OCI-M2 (cell line): ENCODE measurements at regions not wholly inside any gene's neighbourhood (a gene's known extent, or its start where the extent isn't known, plus 50 kb on each side); places are given as distances from the start of the nearest gene placed in this dataset.
"Not testable (repeated sequence)": the region's sequence is repeated elsewhere in the genome, so short reads cannot be mapped to it uniquely, and the experiment has no call there.

ENCODE experiments used
- DNase-seq: peaks from one replicate; lab custom pipeline; 2025; ENCODE audit not compliant: unreplicated experiment; lab: John Stamatoyannopoulos, UW

- no peak for DNase-seq
Observed at GRCh38 chr12:124126950-124127655, 154.1 kb downstream of the ZNF664 start.

DNA sequence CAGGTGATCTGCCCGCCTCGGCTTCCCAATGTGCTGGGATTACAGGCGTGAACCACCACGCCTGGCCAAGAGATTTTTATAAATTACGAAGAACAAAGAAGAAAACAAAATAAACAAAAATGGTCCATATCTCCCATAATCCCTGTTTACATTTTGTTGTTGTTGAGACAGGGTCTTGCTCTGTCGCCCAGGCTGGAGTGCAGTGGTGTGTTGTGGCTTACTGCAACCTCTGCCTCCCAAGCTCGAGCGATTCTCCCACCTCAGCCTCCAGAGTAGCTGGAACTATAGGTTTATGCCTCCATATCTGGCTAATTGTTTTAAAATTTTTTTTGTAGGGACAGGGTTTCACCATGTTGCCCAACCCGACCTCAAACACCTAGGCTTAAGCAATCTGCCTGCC lies 156.1 kb downstream of the ZNF664 start:
- DNase-seq = no peak

- no peak for DNase-seq
Observed at GRCh38 chr12:124130691-124131591, 157.9 kb downstream of the ZNF664 start.

DNA sequence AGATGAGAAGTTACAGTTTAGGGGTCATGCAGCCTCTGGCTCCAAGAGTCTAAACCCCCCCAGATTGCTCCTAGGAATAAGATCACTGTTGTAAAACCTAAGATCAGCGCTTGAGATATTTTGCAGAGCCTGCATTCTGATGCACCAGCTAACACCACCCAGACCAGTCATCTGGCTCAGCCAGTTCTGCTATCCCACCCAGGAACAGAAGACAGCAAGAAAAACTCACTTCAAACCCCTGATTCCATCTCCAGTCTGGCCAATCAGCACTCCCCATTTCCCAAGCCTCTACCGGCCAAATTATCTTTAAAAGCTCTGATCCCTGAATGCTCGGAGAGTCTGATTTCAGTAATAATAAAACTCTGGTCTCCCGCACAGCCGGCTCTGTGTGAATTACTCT lies 158.6 kb downstream of the ZNF664 start:
- no peak for DNase-seq

DNA sequence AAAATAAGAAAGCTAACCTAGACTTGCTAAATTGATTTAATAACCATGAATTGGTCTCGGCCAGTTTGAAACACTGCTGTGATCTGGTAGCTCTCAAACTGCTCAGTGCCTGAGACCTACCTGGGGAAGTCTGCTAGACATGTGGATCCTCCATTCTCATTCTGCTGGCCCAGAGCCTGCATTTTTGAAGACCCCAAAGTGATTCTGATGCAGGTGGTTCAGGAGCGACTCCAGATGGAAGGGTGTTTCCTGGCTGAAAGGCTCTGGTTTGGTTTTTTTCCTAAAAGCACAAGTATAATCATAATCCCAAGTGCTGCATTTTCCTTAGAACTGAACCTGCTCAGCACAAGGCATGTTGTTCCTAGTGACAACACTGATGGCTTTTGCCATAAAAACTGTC lies 159.5 kb downstream of the ZNF664 start:
- no peak for DNase-seq

GRCh38 chr12:124136796-124137195 lies 158.1 kb upstream of the RFLNA start:
- no peak for DNase-seq

DNA sequence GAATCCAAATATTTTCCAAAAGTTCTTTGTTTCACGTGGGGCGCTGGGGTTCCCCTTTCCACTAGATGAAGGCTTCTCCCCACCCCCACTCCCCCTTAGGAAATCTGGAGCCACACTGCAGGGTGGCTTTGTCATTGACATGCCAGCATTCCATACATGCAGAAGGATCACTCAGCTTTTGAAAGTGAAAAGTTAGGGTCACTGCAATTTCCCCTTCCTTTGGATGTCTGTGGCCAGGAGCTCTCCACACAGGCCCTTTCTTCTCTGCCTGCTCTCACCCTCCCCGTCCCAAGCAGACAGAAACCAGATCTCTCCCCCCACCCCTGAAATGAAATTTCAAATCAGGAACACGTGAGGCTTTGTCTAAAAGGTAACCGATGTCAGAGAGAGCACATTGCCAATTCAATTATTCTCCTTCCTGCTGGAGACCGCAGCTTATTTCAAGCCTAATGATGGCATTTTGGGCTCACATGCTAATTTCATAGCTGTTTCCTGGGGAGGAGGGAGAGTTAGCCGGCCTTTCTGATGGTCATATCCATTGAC lies 153.9 kb upstream of the RFLNA start:
- DNase-seq = no peak

DNA sequence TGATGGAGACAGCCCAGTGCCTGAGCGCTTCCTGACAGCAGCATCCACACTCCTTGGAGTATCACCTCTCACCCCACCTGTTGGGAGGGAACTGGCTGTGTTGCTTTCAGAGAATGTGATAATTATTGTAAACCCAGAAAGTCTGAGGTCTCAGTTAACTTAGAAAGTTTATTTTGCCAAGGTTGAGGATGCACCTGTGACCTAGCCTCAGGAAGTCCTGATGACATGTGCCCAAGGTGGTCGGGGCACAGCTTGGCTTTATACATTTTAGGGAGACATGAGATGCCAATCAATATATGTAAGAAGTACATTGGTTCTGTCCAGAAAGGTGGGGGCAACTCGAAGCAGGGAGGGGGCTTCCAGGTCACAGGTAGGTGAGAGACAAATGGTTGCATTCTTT lies 153.3 kb upstream of the RFLNA start:
- not testable (repeated sequence) for DNase-seq

GRCh38 chr12:124142395-124143035 lies 152.4 kb upstream of the RFLNA start:
- no peak for DNase-seq

DNA sequence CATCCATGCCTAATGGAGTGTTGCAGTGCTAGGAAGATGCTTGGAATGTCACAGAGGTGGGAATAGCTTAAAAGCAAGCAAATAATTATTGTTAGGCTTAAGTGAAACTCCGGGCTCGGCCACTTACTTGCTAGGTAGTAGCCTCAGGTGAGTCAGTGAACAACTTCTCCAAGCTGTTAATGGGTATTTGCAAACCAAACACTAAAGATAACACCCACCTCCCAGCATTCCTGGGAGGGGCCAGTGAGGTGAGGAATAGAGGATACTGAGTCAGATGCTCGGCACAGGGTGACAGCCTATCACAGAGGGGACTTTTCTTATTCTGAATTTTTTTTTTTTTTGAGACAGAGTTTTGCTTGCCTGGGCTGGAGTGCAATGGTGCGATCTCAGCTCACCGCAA lies 151.2 kb upstream of the RFLNA start:
- DNase-seq = no peak

GRCh38 chr12:124144531-124145194 lies 150.2 kb upstream of the RFLNA start:
- no peak for DNase-seq

GRCh38 chr12:124147027-124147426 lies 147.9 kb upstream of the RFLNA start:
- no peak for DNase-seq

GRCh38 chr12:124147575-124147974 lies 147.3 kb upstream of the RFLNA start:
- DNase-seq = no peak

GRCh38 chr12:124148481-124149273 lies 146.2 kb upstream of the RFLNA start:
- no peak for DNase-seq

DNA sequence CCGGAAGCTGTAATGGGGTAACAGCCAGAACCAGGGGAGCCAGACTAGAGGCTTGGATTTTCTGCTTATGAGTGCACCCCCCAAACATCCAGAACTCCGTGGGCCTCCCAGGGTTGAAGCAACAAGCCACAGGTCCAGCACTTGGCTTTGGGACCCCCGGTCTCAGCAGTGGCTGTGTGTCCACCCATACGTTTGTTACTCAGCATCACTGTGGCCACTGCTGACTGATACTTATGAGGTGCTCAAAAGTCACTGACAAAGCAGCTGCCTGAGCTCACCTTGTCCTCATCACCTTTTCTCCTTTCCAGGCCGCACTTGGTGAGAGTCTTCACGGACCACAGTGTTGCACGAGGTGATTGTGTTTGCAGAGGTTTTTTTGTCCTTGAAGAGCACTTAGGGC lies 145.6 kb upstream of the RFLNA start:
- no peak for DNase-seq

- DNase-seq = no peak
Observed at GRCh38 chr12:124150168-124150567, 144.7 kb upstream of the RFLNA start.

DNA sequence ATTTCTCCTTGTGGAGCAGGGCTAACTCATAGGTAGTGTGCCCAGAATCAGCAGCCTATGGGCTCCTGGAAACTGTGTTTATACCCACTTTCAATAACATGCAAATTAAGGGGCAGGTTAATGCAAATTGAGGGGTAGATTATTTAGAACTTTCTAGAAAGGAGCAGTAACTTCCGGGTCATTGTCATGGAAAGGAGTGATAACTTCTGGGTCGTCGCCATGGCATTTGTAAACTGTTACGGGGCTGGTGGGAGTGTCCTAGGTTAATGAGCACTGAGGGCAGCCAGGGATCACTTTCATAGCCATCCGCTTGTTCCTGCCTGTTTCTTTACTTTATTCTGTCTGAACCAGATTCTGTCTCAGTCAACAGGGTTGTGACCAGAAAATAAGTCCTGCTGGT lies 143.3 kb upstream of the RFLNA start:
- DNase-seq = no peak

DNA sequence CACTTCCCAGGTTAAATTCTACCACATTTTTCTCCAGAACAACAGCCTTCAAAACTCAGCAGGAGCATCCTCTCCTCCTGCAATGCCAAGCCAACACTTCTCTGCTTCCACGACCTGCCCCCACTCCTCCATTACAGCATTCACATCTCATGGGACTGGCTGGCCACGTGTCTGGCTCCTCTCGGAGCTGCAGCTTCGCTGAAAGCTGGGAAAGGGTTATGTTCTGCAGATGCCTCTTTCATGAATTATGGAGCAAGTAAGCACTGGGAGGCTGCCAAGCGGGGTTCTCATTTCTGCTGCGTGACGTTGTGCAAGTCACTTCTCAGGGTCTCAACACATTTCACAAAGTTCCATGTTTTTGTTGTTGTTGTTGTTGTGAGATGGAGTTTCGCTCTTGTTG lies 142.2 kb upstream of the RFLNA start:
- DNase-seq = no peak

GRCh38 chr12:124153392-124153791 lies 141.5 kb upstream of the RFLNA start:
- no peak for DNase-seq

DNA sequence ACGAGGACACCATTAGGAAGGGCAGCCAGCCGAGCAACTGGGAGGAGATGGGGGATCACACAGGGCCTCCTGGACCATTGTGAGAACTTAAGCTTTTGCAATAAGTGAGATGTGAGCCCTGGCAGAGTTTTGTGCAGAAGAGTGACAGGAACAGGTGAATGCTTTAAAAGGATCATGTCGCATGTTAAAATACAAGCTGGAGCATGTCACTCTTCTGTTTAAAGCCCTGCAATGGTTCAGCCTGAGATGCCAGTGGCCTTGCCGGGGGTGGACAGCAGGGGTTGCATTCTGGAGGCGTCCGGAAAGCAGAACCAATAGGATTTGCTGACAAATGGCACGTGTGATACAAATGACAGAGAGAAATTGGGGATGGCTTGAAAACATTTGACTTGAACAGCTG lies 137.5 kb upstream of the RFLNA start:
- no peak for DNase-seq
